Colonic mucosa (tissue), 4 donors: ENCODE measurements at regions not wholly inside any gene's neighbourhood (a gene's known extent, or its start where the extent isn't known, plus 50 kb on each side); places are given as distances from the start of the nearest gene placed in this dataset.

Experiments used
- DNase-seq: peaks from one replicate; pipeline ENCODE4 v3.0.0-alpha.2; 2020
- H3K27ac ChIP-seq: fragments of 200-600 bp; one replicate; pipeline ENCODE4 v1.8.0; 2021
- H3K27me3 ChIP-seq: fragments of 200-600 bp; one replicate; pipeline ENCODE4 v1.8.0; 2021
- H3K36me3 ChIP-seq: fragments of 200-600 bp; one replicate; pipeline ENCODE4 v1.8.0; 2021
- H3K4me1 ChIP-seq: fragments of 200-600 bp; one replicate; pipeline ENCODE4 v1.8.0; 2021; ENCODE audit warnings: mild to moderate bottlenecking
- H3K4me3 ChIP-seq: fragments of 200-600 bp; one replicate; pipeline ENCODE4 v1.8.0; 2021
- H3K9ac ChIP-seq, 2 donors: one replicate each; pipeline ENCODE4 v1.7.0; 2013; ENCODE audit warnings: control low read depth in 2 of 2, low read depth in 2 of 2, low read length in 2 of 2
- H3K9me3 ChIP-seq: fragments of 200-600 bp; one replicate; pipeline ENCODE4 v1.8.0; 2021
- intact Hi-C: fragments of 100-400 bp; cut with DNase I; formaldehyde crosslinking; loops from one replicate; pipeline ENCODE4 v1.14.1; 2022
- TF ChIP-seq, protein P1 (sequence below): fragments of 200-600 bp; IDR thresholded peaks from one replicate; pipeline ENCODE4 v1.8.0; 2022; ENCODE audit warnings: antibody characterized with exemption, mild to moderate bottlenecking
- donor health status: healthy.
- donor health status: DM: no; HTN: no; CAD: no.
- donor health status: DM: no; HTN: no; CAD: no.

DNA sequence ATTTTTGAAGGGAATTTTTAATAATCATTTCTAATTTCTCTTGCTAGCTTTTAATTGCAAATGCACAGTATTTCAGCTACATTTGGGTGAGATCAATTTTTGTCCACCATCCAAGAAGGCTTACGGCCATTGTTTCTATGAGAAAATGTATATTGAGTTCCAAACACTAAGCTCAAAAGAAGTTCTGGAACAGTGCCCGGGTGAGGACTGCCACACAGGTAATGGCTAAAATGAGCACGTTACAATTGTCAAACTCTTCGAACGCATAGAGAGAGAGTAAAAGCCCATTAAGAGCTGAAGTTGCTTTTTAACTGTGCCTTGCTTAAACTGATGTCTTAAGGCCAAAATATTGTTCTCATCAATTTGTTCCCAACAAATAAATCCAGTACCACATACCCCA is 755.0 kb downstream of the DIAPH3 start:
- Histone ChIP-seq H3K9me3 (no peaks in the 10 kb centered on the region), H3K36me3 (no peaks in the 10 kb centered on the region), H3K4me1 (no peaks in the 10 kb centered on the region), H3K27ac (no peak overlapping the region), H3K9ac (no peak overlapping the region), H3K27me3 (no peaks in the 10 kb centered on the region), H3K4me3 (no peak overlapping the region)
- DNase-seq, result no peak
- TF ChIP-seq, protein P1, sequence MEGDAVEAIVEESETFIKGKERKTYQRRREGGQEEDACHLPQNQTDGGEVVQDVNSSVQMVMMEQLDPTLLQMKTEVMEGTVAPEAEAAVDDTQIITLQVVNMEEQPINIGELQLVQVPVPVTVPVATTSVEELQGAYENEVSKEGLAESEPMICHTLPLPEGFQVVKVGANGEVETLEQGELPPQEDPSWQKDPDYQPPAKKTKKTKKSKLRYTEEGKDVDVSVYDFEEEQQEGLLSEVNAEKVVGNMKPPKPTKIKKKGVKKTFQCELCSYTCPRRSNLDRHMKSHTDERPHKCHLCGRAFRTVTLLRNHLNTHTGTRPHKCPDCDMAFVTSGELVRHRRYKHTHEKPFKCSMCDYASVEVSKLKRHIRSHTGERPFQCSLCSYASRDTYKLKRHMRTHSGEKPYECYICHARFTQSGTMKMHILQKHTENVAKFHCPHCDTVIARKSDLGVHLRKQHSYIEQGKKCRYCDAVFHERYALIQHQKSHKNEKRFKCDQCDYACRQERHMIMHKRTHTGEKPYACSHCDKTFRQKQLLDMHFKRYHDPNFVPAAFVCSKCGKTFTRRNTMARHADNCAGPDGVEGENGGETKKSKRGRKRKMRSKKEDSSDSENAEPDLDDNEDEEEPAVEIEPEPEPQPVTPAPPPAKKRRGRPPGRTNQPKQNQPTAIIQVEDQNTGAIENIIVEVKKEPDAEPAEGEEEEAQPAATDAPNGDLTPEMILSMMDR, result no peak
- intact Hi-C loops, result no loop called here

DNA sequence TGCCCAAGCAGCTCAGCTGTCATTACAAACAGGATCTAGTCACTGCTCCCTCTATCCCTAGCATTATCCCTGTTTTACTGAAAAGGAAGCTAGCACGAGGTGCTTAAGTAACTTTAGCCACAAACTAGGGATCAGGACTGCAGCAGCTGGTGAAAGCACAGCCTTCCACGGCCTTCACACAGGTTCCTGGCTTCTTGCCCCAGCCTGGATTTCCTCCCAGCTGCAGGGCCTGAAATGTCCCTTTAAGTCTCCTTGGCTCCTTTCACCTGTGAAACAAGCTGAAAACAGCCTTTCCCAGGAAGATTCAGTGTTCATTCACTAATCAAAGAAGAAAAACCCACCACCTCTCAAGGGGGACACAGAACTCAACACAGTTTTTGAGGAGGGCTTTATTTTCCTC is 754.5 kb downstream of the DIAPH3 start:
- Histone ChIP-seq H3K27ac (no peak overlapping the region), H3K36me3 (no peaks in the 10 kb centered on the region), H3K9me3 (no peaks in the 10 kb centered on the region), H3K4me3 (no peak overlapping the region), H3K27me3 (no peaks in the 10 kb centered on the region), H3K9ac (no peak overlapping the region), H3K4me1 (no peaks in the 10 kb centered on the region)
- DNase-seq, result no peak
- intact Hi-C loops, result no loop called here
- TF ChIP-seq, protein P1, result no peak

DNA sequence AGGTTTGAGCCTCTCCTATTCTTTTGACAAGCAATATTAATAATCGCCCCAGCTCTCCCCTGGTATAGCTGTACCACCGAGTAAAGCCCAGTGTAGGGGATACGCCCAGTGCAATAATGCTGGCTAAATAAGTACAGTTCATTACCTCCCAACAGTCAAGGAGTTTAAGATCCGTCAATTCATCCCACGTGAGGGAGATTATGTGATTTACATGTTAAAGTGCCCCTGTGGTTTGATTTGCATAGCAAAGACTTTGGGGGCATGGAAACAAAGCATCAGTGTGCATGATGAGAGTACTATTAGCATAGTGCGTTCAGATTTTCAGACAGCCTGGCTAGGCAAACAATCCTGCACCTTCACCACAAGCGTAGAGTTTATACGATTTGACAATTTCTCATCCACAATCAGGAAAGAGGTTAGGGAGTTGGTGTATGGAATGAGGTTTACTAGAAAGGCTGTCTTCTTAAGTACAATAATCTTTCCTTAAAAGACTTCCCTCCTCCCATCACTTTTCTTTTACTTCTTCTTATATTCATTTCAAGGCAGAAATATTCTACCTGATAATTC is 754.0 kb downstream of the DIAPH3 start:
- no peak overlapping the region for H3K9ac ChIP-seq
- H3K27ac ChIP-seq, result no peak overlapping the region
- DNase-seq, result no peak
- intact Hi-C loops, result no loop called here
- H3K4me1 ChIP-seq, result no peaks in the 10 kb centered on the region
- TF ChIP-seq, protein P1, result no peak
- H3K9me3 ChIP-seq, result no peaks in the 10 kb centered on the region
- H3K27me3 ChIP-seq, result no peaks in the 10 kb centered on the region
- no peaks in the 10 kb centered on the region for H3K36me3 ChIP-seq
- H3K4me3 ChIP-seq, result no peak overlapping the region

DNA sequence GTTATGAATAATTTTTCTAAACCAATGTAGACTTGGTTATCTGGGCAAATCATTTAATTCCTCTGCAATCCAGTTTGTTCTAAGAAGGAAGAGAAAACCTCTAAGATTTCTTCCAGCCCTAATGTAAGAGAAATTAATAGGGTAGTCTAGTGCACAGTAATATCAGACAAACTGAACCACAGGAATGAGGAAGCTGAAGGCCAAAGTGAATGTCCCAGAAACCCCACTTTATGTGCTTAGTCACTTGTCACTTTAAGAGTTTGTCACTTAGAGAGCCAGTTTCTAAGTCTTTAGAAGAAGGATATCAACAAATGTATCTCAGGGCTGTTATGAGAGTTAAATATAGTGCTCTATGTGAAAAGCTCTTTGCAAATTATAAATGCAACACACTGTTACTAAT is 750.6 kb downstream of the DIAPH3 start:
- H3K9me3 ChIP-seq, result no peaks in the 10 kb centered on the region
- H3K9ac ChIP-seq, result no peak overlapping the region
- no peaks in the 10 kb centered on the region for H3K4me1 ChIP-seq
- no peak overlapping the region for H3K4me3 ChIP-seq
- H3K36me3 ChIP-seq, result no peaks in the 10 kb centered on the region
- DNase-seq, result no peak
- no peak overlapping the region for H3K27ac ChIP-seq
- H3K27me3 ChIP-seq, result no peaks in the 10 kb centered on the region
- TF ChIP-seq, protein P1, result no peak
- intact Hi-C loops, result no loop called here

DNA sequence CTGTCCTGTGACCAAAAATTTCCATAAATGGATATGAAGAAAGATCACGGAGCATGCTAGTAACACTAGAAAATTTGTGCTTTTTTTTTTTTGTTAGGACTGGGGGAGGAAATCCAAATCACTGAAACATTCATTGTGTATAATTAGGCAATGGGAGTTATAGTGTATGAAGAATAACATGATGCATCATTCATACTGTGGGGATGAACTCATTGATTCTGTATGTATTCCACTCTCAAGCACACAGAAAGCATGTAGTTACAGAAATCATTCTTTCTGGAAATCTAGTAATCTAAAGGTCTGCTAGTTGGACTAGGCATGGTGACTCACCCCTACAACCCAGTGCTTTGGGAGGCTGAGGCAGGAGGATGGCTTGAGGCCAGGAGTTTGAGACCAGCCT is 749.7 kb downstream of the DIAPH3 start:
- Histone ChIP-seq H3K36me3 (no peaks in the 10 kb centered on the region), H3K9me3 (no peaks in the 10 kb centered on the region), H3K4me1 (no peaks in the 10 kb centered on the region), H3K27ac (no peak overlapping the region), H3K27me3 (no peaks in the 10 kb centered on the region), H3K4me3 (no peak overlapping the region), H3K9ac (no peak overlapping the region)
- intact Hi-C loops, result no loop called here
- no peak for DNase-seq
- TF ChIP-seq, protein P1, result no peak

DNA sequence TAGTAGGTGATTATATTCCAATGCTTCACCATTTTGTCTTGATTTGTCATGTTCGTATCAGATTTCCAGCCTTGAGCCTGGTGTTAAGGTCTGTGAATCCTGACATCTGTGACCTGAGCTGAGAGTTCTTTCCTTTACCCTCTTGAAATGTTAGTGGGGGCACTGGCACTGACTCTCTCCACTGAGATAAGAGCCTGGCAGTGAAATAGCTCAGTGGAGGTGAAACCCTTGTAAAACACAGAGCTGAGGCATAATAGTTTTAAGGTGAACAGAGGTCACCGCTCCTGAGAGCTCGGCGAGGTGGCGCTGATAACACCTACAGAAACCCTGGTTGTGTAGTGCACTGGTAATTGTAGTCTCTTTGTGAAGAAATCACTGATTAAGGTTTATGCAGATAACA is 748.2 kb downstream of the DIAPH3 start:
- Histone ChIP-seq H3K27ac (no peak overlapping the region), H3K9me3 (no peaks in the 10 kb centered on the region), H3K36me3 (no peaks in the 10 kb centered on the region), H3K27me3 (no peaks in the 10 kb centered on the region), H3K4me1 (no peaks in the 10 kb centered on the region), H3K9ac (no peak overlapping the region), H3K4me3 (no peak overlapping the region)
- intact Hi-C loops, result no loop called here
- no peak for DNase-seq
- TF ChIP-seq, protein P1, result no peak
